Stimulated activated naive B cell treated with anti-CD40 and anti-IgM and Interleukin-4, amounts not matched to agents 10 μg/mL and 1 μg/mL and 100 μg/mL, for 72 hours (primary cell): ENCODE measurements at regions not wholly inside any gene's neighbourhood (a gene's known extent, or its start where the extent isn't known, plus 50 kb on each side); places are given as distances from the start of the nearest gene placed in this dataset.
A peak's percentile ranks its signal among the peaks of the same experiment; 100 is the strongest.
"Not testable (repeated sequence)": the region's sequence is repeated elsewhere in the genome, so short reads cannot be mapped to it uniquely, and the experiment has no call there.

Experiments
- ATAC-seq, 2 donors: fragments of 150-1000 bp; cut with Tn5 transposase; replicated peaks; 2 replicates each; pipeline ENCODE4 v1.10.0; 2021; ENCODE audit warnings: moderate library complexity in 1 of 2
- DNase-seq: peaks from one replicate; pipeline ENCODE4 v3.0.0; 2021
- H3K27ac Mint-ChIP-seq: one replicate; pipeline ENCODE4 v1.8.0; 2022; ENCODE audit warnings: mild to moderate bottlenecking, mixed read lengths
- H3K27me3 Mint-ChIP-seq, 2 donors: one replicate each; pipeline ENCODE4 v1.8.0; 2022; ENCODE audit warnings: mixed read lengths in 2 of 2
- H3K36me3 Mint-ChIP-seq, 2 donors: one replicate each; pipeline ENCODE4 v1.8.0; 2022; ENCODE audit warnings: mixed read lengths in 2 of 2, mild to moderate bottlenecking in 1 of 2
- H3K4me1 Mint-ChIP-seq, 2 donors: one replicate each; pipeline ENCODE4 v1.8.0; 2022; ENCODE audit warnings: mixed read lengths in 2 of 2, mild to moderate bottlenecking in 1 of 2
- H3K4me3 Mint-ChIP-seq, 2 donors: one replicate each; pipeline ENCODE4 v1.8.0; 2022; ENCODE audit warnings: mild to moderate bottlenecking in 2 of 2, mixed read lengths in 2 of 2, moderate library complexity in 1 of 2
- H3K9me3 Mint-ChIP-seq, 2 donors: one replicate each; pipeline ENCODE4 v1.8.0; 2022; ENCODE audit warnings: mixed read lengths in 2 of 2, mild to moderate bottlenecking in 1 of 2

GRCh38 chr2:240236217-240237111 is 96.0 kb upstream of the OTOS start:
- H3K36me3 Mint-ChIP-seq: no peaks in the 10 kb centered on the region
- no peak overlapping the region for H3K27ac Mint-ChIP-seq
- peak; percentile 23 to 30 for ATAC-seq
- peaks cover 4 to 5% of the 10 kb centered on the region in 2 donors for H3K9me3 Mint-ChIP-seq
- peaks cover 15 to 38% of the 10 kb centered on the region in 2 donors for H3K27me3 Mint-ChIP-seq
- DNase-seq: no peak
- peaks cover 0 to 6% of the 10 kb centered on the region in 2 donors for H3K4me1 Mint-ChIP-seq
- H3K4me3 Mint-ChIP-seq: no peak overlapping the region

GRCh38 chr2:240237609-240238174 is 97.2 kb upstream of the OTOS start:
- peaks cover 0 to 6% of the 10 kb centered on the region in 2 donors for H3K4me1 Mint-ChIP-seq
- H3K27me3 Mint-ChIP-seq: peaks cover 10 to 31% of the 10 kb centered on the region in 2 donors
- peaks cover 4 to 5% of the 10 kb centered on the region in 2 donors for H3K9me3 Mint-ChIP-seq
- no peak overlapping the region for H3K27ac Mint-ChIP-seq
- DNase-seq (no peak), ATAC-seq (no peak)
- no peak overlapping the region for H3K4me3 Mint-ChIP-seq
- no peaks in the 10 kb centered on the region for H3K36me3 Mint-ChIP-seq

GRCh38 chr2:240238201-240238600 is 97.7 kb upstream of the OTOS start:
- H3K4me3 Mint-ChIP-seq: no peak overlapping the region

GRCh38 chr2:240238786-240239185 is 98.3 kb upstream of the OTOS start:
- Mint-ChIP-seq H3K27ac (no peak overlapping the region), H3K36me3 (no peaks in the 10 kb centered on the region), H3K27me3 (peaks cover 10 to 27% of the 10 kb centered on the region in 2 donors), H3K4me3 (no peak overlapping the region), H3K4me1 (peaks cover 0 to 4% of the 10 kb centered on the region in 2 donors), H3K9me3 (peaks cover 4 to 5% of the 10 kb centered on the region in 2 donors)
- no peak for DNase-seq
- ATAC-seq: no peak

More at GRCh38 chr2:240238201-240238600, 97.7 kb upstream of the OTOS start:
- Mint-ChIP-seq H3K4me1 (peaks cover 0 to 4% of the 10 kb centered on the region in 2 donors), H3K27me3 (peaks cover 10 to 27% of the 10 kb centered on the region in 2 donors), H3K36me3 (no peaks in the 10 kb centered on the region), H3K9me3 (peaks cover 4 to 5% of the 10 kb centered on the region in 2 donors), H3K27ac (no peak overlapping the region)
- ATAC-seq: no peak
- no peak for DNase-seq

GRCh38 chr2:240239325-240239724 is 98.9 kb upstream of the OTOS start:
- Mint-ChIP-seq H3K27ac (no peak overlapping the region), H3K27me3 (peaks cover 11 to 27% of the 10 kb centered on the region in 2 donors), H3K4me1 (peaks cover 0 to 4% of the 10 kb centered on the region in 2 donors), H3K9me3 (peaks cover 4 to 5% of the 10 kb centered on the region in 2 donors), H3K4me3 (no peak overlapping the region), H3K36me3 (no peaks in the 10 kb centered on the region)
- DNase-seq (no peak), ATAC-seq (no peak)

- Mint-ChIP-seq H3K4me1 (peaks cover 0 to 4% of the 10 kb centered on the region in 2 donors), H3K36me3 (no peaks in the 10 kb centered on the region), H3K27me3 (peaks cover 15 to 27% of the 10 kb centered on the region in 2 donors), H3K27ac (no peak overlapping the region), H3K4me3 (no peak overlapping the region), H3K9me3 (peaks cover 4 to 5% of the 10 kb centered on the region in 2 donors)
- DNase-seq (no peak), ATAC-seq (no peak)
These were observed 99.7 kb upstream of the OTOS start for GRCh38 chr2:240240017-240240734.

GRCh38 chr2:240240781-240241180 is 100.3 kb upstream of the OTOS start:
- DNase-seq: no peak

GRCh38 chr2:240241572-240241971 is 101.1 kb upstream of the OTOS start:
- Mint-ChIP-seq H3K36me3 (no peaks in the 10 kb centered on the region), H3K27ac (no peak overlapping the region), H3K4me3 (no peak overlapping the region), H3K4me1 (no peaks in the 10 kb centered on the region), H3K27me3 (peaks cover 18 to 39% of the 10 kb centered on the region in 2 donors), H3K9me3 (peaks cover 5 to 6% of the 10 kb centered on the region in 2 donors)
- no peak for ATAC-seq
- no peak for DNase-seq

More at GRCh38 chr2:240240781-240241180, 100.3 kb upstream of the OTOS start:
- no peak for ATAC-seq
- Mint-ChIP-seq H3K27ac (no peak overlapping the region), H3K36me3 (no peaks in the 10 kb centered on the region), H3K9me3 (peaks cover 4 to 5% of the 10 kb centered on the region in 2 donors), H3K27me3 (peaks cover 15 to 31% of the 10 kb centered on the region in 2 donors), H3K4me1 (peaks cover 0 to 4% of the 10 kb centered on the region in 2 donors), H3K4me3 (no peak overlapping the region)

- H3K4me3 Mint-ChIP-seq, H3K36me3 Mint-ChIP-seq, ATAC-seq, H3K27ac Mint-ChIP-seq, H3K4me1 Mint-ChIP-seq, DNase-seq: not testable (repeated sequence)
- Mint-ChIP-seq H3K9me3 (peaks cover 9 to 13% of the 10 kb centered on the region in 2 donors), H3K27me3 (peaks cover 25 to 34% of the 10 kb centered on the region in 2 donors)
These were observed 102.6 kb upstream of the OTOS start for GRCh38 chr2:240243049-240243448.

- Mint-ChIP-seq H3K9me3 (peaks cover 5 to 8% of the 10 kb centered on the region in 2 donors), H3K4me1 (no peaks in the 10 kb centered on the region), H3K27me3 (peaks cover 19 to 25% of the 10 kb centered on the region in 2 donors), H3K4me3 (no peak overlapping the region), H3K36me3 (no peaks in the 10 kb centered on the region), H3K27ac (no peak overlapping the region)
- ATAC-seq (no peak), DNase-seq (no peak)
These were observed 104.1 kb upstream of the OTOS start for GRCh38 chr2:240244543-240244942.

GRCh38 chr2:240245184-240245583 is 104.7 kb upstream of the OTOS start:
- H3K36me3 Mint-ChIP-seq: no peaks in the 10 kb centered on the region
- no peaks in the 10 kb centered on the region for H3K4me1 Mint-ChIP-seq
- H3K9me3 Mint-ChIP-seq: peaks cover 5 to 8% of the 10 kb centered on the region in 2 donors
- no peak overlapping the region for H3K27ac Mint-ChIP-seq
- ATAC-seq: no peak
- H3K4me3 Mint-ChIP-seq: no peak overlapping the region
- peaks cover 23 to 26% of the 10 kb centered on the region in 2 donors for H3K27me3 Mint-ChIP-seq
- DNase-seq: no peak

GRCh38 chr2:240245706-240246105 is 105.2 kb upstream of the OTOS start:
- DNase-seq (no peak), ATAC-seq (no peak)
- H3K4me1 Mint-ChIP-seq: no peaks in the 10 kb centered on the region
- H3K27ac Mint-ChIP-seq: no peak overlapping the region
- H3K9me3 Mint-ChIP-seq: peaks cover 5 to 8% of the 10 kb centered on the region in 2 donors
- H3K27me3 Mint-ChIP-seq: peaks cover 26 to 29% of the 10 kb centered on the region in 2 donors
- no peaks in the 10 kb centered on the region for H3K36me3 Mint-ChIP-seq
- no peak overlapping the region for H3K4me3 Mint-ChIP-seq

GRCh38 chr2:240246173-240246820 is 105.8 kb upstream of the OTOS start:
- no peak overlapping the region for H3K4me3 Mint-ChIP-seq
- DNase-seq (no peak), ATAC-seq (no peak)
- peaks cover 5 to 8% of the 10 kb centered on the region in 2 donors for H3K9me3 Mint-ChIP-seq
- H3K27ac Mint-ChIP-seq: no peak overlapping the region
- H3K4me1 Mint-ChIP-seq: no peaks in the 10 kb centered on the region
- no peaks in the 10 kb centered on the region for H3K36me3 Mint-ChIP-seq
- H3K27me3 Mint-ChIP-seq: peaks cover 26 to 29% of the 10 kb centered on the region in 2 donors
